ENCODE measurements at regions not wholly inside any gene's neighbourhood (a gene's known extent, or its start where the extent isn't known, plus 50 kb on each side); places are given as distances from the start of the nearest gene placed in this dataset.

DNA sequence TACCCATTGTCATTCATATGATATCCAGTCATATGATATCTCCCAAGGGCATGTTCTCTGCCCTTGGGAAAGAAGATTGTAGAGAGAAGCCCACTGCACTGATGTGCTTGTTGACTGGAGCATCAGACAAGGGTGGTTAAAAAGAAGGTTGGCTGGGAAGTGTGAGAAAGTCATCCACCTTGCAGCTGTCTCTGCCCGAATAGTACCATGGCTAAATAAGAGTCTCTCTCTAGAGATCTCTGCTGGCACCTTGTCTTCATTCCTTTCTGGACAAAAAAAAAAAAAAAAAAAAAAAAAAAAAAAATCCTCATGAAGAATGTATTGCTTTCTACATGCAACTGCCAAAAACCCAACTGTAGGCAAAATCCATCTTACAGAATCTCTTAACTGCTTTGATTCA is 349.7 kb upstream of the ESRRG start:
- no peaks in the 10 kb centered on the region for H3K4me1 ChIP-seq (ENCODE audit: insufficient read depth, low read length, poor library complexity, severe bottlenecking)
- no peak overlapping the region for H3K9ac ChIP-seq (ENCODE audit: low read depth, low read length, poor library complexity, severe bottlenecking)
- no peaks in the 10 kb centered on the region; the same call in 1 of the 2 replicates for H3K9me3 ChIP-seq (ENCODE audit: insufficient read depth, low read depth, low read length)
- no peak overlapping the region for H2AFZ ChIP-seq (ENCODE audit: low read length)
- no peak overlapping the region for H3K4me2 ChIP-seq (ENCODE audit: low read depth, low read length, poor library complexity, severe bottlenecking)
- no peak for TF ChIP-seq EZH2phosphoT487 (IDR thresholded peaks at IDR 0.05; ENCODE audit: borderline replicate concordance)
- TF ChIP-seq, protein P1, sequence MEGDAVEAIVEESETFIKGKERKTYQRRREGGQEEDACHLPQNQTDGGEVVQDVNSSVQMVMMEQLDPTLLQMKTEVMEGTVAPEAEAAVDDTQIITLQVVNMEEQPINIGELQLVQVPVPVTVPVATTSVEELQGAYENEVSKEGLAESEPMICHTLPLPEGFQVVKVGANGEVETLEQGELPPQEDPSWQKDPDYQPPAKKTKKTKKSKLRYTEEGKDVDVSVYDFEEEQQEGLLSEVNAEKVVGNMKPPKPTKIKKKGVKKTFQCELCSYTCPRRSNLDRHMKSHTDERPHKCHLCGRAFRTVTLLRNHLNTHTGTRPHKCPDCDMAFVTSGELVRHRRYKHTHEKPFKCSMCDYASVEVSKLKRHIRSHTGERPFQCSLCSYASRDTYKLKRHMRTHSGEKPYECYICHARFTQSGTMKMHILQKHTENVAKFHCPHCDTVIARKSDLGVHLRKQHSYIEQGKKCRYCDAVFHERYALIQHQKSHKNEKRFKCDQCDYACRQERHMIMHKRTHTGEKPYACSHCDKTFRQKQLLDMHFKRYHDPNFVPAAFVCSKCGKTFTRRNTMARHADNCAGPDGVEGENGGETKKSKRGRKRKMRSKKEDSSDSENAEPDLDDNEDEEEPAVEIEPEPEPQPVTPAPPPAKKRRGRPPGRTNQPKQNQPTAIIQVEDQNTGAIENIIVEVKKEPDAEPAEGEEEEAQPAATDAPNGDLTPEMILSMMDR (conservative IDR thresholded peaks at IDR 0.05; ENCODE audit: low read length), result no peak
- H3F3A ChIP-seq (ENCODE audit: low read depth), result no peaks in the 10 kb centered on the region
- no peak overlapping the region for H3K4me3 ChIP-seq (ENCODE audit: low read length, poor library complexity, severe bottlenecking)
- H3K9me2 ChIP-seq (replicated peaks; ENCODE audit: low read depth, low read length), result no peaks in the 10 kb centered on the region
- H3K36me3 ChIP-seq (ENCODE audit: insufficient read depth, low read length), result no peaks in the 10 kb centered on the region
- H4K20me1 ChIP-seq (ENCODE audit: insufficient read depth, low read length, poor library complexity, severe bottlenecking), result no peaks in the 10 kb centered on the region
- H3K79me2 ChIP-seq (ENCODE audit: insufficient read depth, low read length), result no peaks in the 10 kb centered on the region
- H3K27me3 ChIP-seq (ENCODE audit: insufficient read depth, low read length, poor library complexity, severe bottlenecking), result no peaks in the 10 kb centered on the region

DNA sequence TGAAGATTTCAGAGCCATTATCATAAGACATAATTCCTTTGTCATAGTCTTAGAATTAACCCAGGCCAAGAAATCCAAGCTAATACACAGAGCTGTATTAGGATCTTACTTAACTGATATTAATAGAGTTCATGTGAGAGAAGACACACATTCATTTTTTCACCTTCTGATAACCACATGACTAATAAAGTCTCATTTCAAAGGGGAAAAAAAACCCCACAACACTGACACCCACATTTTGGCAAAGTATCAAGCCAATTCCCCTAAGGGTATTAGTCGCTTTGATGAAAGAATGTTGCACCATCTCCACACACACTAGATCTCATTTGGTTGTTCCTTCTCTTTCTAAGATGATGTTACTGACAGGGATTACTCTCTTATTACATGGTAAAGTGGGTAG is 344.4 kb upstream of the ESRRG start:
- no peak overlapping the region for H3K4me2 ChIP-seq (ENCODE audit: low read depth, low read length, poor library complexity, severe bottlenecking)
- H3F3A ChIP-seq (ENCODE audit: low read depth), result no peaks in the 10 kb centered on the region
- no peak overlapping the region for H3K4me3 ChIP-seq (ENCODE audit: low read length, poor library complexity, severe bottlenecking)
- H3K27me3 ChIP-seq (ENCODE audit: insufficient read depth, low read length, poor library complexity, severe bottlenecking), result no peaks in the 10 kb centered on the region
- no peaks in the 10 kb centered on the region for H3K9me2 ChIP-seq (replicated peaks; ENCODE audit: low read depth, low read length)
- H3K36me3 ChIP-seq (ENCODE audit: insufficient read depth, low read length), result no peaks in the 10 kb centered on the region
- no peak overlapping the region for H2AFZ ChIP-seq (ENCODE audit: low read length)
- H3K9ac ChIP-seq (ENCODE audit: low read depth, low read length, poor library complexity, severe bottlenecking), result no peak overlapping the region
- H3K4me1 ChIP-seq (ENCODE audit: insufficient read depth, low read length, poor library complexity, severe bottlenecking), result no peaks in the 10 kb centered on the region
- no peaks in the 10 kb centered on the region for H3K79me2 ChIP-seq (ENCODE audit: insufficient read depth, low read length)
- no peak for TF ChIP-seq EZH2phosphoT487 (IDR thresholded peaks at IDR 0.05; ENCODE audit: borderline replicate concordance)
- TF ChIP-seq, protein P1 (conservative IDR thresholded peaks at IDR 0.05; ENCODE audit: low read length), result no peak
- no peaks in the 10 kb centered on the region for H4K20me1 ChIP-seq (ENCODE audit: insufficient read depth, low read length, poor library complexity, severe bottlenecking)
- no peaks in the 10 kb centered on the region for H3K9me3 ChIP-seq (ENCODE audit: insufficient read depth, low read depth, low read length)

DNA sequence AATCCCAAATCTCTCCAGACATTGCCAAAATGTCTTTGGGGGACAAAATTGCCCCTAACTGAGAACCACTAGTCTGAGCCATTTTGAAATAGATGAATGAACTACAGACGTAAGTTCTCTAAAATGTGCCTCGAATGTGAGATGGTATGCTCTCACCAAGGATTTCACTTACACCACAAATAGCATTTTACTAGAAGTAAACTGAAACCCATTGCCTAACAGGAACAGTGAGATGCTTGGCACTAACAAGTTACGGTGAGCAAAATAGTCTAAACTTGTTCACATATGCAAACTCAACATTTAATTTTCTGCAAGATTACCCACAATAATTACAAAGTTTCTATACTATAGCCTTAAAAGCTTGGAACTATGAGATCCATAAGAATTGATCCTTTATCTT is 343.6 kb upstream of the ESRRG start:
- Histone ChIP-seq H2AFZ (ENCODE audit: low read length) (no peak overlapping the region), H3K9me3 (ENCODE audit: insufficient read depth, low read depth, low read length) (no peaks in the 10 kb centered on the region), H3K9ac (ENCODE audit: low read depth, low read length, poor library complexity, severe bottlenecking) (no peak overlapping the region), H3K4me3 (ENCODE audit: low read length, poor library complexity, severe bottlenecking) (no peak overlapping the region), H3K4me2 (ENCODE audit: low read depth, low read length, poor library complexity, severe bottlenecking) (no peak overlapping the region), H3K27me3 (ENCODE audit: insufficient read depth, low read length, poor library complexity, severe bottlenecking) (no peaks in the 10 kb centered on the region), H3K36me3 (ENCODE audit: insufficient read depth, low read length) (no peaks in the 10 kb centered on the region), H4K20me1 (ENCODE audit: insufficient read depth, low read length, poor library complexity, severe bottlenecking) (no peaks in the 10 kb centered on the region), H3F3A (ENCODE audit: low read depth) (no peaks in the 10 kb centered on the region), H3K4me1 (ENCODE audit: insufficient read depth, low read length, poor library complexity, severe bottlenecking) (no peaks in the 10 kb centered on the region), H3K79me2 (ENCODE audit: insufficient read depth, low read length) (no peaks in the 10 kb centered on the region), H3K9me2 (replicated peaks; ENCODE audit: low read depth, low read length) (no peaks in the 10 kb centered on the region)
- no peak for TF ChIP-seq EZH2phosphoT487 (IDR thresholded peaks at IDR 0.05; ENCODE audit: borderline replicate concordance)
- TF ChIP-seq, protein P1 (conservative IDR thresholded peaks at IDR 0.05; ENCODE audit: low read length), result no peak

All from Loucy (cell line).